ENCODE measurements at regions not wholly inside any gene's neighbourhood (a gene's known extent, or its start where the extent isn't known, plus 50 kb on each side); places are given as distances from the start of the nearest gene placed in this dataset.

DNA sequence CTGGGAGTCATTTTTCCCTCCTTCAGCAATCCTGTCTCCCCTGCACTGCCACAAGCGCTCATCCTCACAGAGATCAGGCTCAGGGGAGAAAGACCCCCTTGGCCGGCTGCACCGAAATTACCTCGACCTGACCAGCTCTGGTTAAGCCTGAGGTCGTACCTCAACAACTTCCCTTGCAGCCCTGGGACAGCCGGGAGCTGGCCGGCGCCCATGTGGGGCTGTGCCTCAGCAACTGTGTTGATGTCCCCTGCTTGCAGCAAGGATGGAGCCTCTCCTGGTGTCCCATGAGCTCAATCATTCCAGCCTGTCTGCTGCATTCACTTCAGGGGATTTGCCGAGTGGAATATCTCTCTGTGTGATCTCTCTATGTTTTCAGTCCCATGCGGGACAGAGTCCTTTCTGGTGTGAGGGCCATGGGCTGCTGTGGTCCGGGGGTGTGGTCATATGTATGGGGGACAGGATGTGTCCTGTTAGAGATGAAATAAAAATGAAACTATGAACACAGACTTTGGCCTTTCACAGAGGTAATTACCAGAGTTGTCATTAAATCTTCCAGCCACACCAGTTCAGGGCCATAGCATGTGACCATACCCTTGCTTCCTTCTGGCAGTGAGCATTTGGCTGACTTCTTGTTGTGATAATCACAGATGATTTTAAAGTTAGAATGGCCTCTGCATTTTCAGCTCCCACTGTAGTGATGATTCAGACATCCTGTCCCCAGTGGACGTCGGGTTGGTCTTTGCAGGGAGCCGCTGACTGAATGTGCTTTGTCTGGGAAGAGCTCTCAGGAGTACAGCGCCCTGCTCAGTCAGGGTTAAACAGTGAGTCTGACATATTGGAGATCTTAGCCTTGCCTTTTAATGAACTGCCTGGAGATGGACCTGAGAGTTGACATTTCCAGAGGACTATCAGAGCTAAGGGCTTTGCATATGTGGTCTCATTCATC is 405.9 kb downstream of the AACS start:
- TF ChIP-seq, protein P1, sequence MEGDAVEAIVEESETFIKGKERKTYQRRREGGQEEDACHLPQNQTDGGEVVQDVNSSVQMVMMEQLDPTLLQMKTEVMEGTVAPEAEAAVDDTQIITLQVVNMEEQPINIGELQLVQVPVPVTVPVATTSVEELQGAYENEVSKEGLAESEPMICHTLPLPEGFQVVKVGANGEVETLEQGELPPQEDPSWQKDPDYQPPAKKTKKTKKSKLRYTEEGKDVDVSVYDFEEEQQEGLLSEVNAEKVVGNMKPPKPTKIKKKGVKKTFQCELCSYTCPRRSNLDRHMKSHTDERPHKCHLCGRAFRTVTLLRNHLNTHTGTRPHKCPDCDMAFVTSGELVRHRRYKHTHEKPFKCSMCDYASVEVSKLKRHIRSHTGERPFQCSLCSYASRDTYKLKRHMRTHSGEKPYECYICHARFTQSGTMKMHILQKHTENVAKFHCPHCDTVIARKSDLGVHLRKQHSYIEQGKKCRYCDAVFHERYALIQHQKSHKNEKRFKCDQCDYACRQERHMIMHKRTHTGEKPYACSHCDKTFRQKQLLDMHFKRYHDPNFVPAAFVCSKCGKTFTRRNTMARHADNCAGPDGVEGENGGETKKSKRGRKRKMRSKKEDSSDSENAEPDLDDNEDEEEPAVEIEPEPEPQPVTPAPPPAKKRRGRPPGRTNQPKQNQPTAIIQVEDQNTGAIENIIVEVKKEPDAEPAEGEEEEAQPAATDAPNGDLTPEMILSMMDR (IDR thresholded peaks at IDR 0.05), result no peak
- TF ChIP-seq, protein P2, sequence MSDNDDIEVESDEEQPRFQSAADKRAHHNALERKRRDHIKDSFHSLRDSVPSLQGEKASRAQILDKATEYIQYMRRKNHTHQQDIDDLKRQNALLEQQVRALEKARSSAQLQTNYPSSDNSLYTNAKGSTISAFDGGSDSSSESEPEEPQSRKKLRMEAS (CRISPR knock-in tag; IDR thresholded peaks at IDR 0.05), result no peak
- TF ChIP-seq SMAD4 (CRISPR knock-in tag; IDR thresholded peaks at IDR 0.05) (no peak), KAT7 (CRISPR knock-in tag; IDR thresholded peaks at IDR 0.05; ENCODE audit: borderline replicate concordance) (no peak), NR2C2 (CRISPR knock-in tag; IDR thresholded peaks at IDR 0.05) (no peak), ZNF396 (CRISPR knock-in tag; IDR thresholded peaks at IDR 0.05; ENCODE audit: borderline replicate concordance) (no peak), GABPB1 (CRISPR knock-in tag; IDR thresholded peaks at IDR 0.05) (no peak), SP1 (CRISPR knock-in tag; conservative IDR thresholded peaks at IDR 0.05) (no peak)
- TF ChIP-seq, protein P3, sequence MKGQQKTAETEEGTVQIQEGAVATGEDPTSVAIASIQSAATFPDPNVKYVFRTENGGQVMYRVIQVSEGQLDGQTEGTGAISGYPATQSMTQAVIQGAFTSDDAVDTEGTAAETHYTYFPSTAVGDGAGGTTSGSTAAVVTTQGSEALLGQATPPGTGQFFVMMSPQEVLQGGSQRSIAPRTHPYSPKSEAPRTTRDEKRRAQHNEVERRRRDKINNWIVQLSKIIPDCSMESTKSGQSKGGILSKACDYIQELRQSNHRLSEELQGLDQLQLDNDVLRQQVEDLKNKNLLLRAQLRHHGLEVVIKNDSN (CRISPR knock-in tag; IDR thresholded peaks at IDR 0.05), result no peak
- TF ChIP-seq, protein P4, sequence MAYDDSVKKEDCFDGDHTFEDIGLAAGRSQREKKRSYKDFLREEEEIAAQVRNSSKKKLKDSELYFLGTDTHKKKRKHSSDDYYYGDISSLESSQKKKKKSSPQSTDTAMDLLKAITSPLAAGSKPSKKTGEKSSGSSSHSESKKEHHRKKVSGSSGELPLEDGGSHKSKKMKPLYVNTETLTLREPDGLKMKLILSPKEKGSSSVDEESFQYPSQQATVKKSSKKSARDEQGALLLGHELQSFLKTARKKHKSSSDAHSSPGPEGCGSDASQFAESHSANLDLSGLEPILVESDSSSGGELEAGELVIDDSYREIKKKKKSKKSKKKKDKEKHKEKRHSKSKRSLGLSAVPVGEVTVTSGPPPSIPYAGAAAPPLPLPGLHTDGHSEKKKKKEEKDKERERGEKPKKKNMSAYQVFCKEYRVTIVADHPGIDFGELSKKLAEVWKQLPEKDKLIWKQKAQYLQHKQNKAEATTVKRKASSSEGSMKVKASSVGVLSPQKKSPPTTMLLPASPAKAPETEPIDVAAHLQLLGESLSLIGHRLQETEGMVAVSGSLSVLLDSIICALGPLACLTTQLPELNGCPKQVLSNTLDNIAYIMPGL (CRISPR knock-in tag; IDR thresholded peaks at IDR 0.05), result no peak
- TF ChIP-seq, protein P5, sequence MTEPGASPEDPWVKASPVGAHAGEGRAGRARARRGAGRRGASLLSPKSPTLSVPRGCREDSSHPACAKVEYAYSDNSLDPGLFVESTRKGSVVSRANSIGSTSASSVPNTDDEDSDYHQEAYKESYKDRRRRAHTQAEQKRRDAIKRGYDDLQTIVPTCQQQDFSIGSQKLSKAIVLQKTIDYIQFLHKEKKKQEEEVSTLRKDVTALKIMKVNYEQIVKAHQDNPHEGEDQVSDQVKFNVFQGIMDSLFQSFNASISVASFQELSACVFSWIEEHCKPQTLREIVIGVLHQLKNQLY (CRISPR knock-in tag; IDR thresholded peaks at IDR 0.05), result no peak
